Tibial nerve (tissue), 3 donors: ENCODE measurements at regions not wholly inside any gene's neighbourhood (a gene's known extent, or its start where the extent isn't known, plus 50 kb on each side); places are given as distances from the start of the nearest gene placed in this dataset.

Source experiments
- POLR2A ChIP-seq, 2 donors: fragments of 450-650 bp; IDR thresholded peaks; one replicate each; pipeline ENCODE4 v1.6.1; 2017; ENCODE audit warnings: antibody characterized with exemption in 2 of 2, mild to moderate bottlenecking in 2 of 2, moderate library complexity in 2 of 2
- TF ChIP-seq, protein P1 (sequence below), 5 experiments: fragments of 200-600 bp in 3 of 5; fragments of 450-650 bp in 2 of 5; sonication (generic) in 3 of 5; IDR thresholded peaks; one replicate each; pipeline ENCODE4 v1.5.1; 2016 to 2019; ENCODE audit warnings: antibody characterized with exemption in 5 of 5, mild to moderate bottlenecking in 3 of 5, moderate library complexity in 2 of 5

DNA sequence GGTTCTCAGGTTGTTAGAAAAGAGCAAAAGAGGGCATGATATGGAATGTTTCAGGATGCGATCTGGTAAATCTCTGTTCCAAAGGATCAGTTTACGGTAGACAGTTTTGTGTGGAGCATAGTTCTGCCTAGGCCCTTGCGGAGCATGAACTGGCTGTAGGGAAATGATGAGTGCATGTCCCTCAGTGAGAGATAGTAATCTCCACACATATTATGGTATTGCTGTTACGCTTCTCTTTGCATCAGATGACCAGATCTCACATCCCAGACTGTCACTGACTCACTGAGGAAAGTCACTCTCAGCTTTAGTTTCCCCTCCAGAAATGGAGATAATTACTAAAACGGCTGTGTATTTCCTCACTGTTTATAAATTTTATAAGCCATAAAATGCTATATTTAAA lies 836.0 kb downstream of the JRKL start:
- TF ChIP-seq, protein P1, sequence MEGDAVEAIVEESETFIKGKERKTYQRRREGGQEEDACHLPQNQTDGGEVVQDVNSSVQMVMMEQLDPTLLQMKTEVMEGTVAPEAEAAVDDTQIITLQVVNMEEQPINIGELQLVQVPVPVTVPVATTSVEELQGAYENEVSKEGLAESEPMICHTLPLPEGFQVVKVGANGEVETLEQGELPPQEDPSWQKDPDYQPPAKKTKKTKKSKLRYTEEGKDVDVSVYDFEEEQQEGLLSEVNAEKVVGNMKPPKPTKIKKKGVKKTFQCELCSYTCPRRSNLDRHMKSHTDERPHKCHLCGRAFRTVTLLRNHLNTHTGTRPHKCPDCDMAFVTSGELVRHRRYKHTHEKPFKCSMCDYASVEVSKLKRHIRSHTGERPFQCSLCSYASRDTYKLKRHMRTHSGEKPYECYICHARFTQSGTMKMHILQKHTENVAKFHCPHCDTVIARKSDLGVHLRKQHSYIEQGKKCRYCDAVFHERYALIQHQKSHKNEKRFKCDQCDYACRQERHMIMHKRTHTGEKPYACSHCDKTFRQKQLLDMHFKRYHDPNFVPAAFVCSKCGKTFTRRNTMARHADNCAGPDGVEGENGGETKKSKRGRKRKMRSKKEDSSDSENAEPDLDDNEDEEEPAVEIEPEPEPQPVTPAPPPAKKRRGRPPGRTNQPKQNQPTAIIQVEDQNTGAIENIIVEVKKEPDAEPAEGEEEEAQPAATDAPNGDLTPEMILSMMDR (IDR thresholded peaks at IDR 0.05), result no peak
- no peak for TF ChIP-seq POLR2A (IDR thresholded peaks at IDR 0.05)
